ENCODE measurements at regions not wholly inside any gene's neighbourhood (a gene's known extent, or its start where the extent isn't known, plus 50 kb on each side); places are given as distances from the start of the nearest gene placed in this dataset.

DNA sequence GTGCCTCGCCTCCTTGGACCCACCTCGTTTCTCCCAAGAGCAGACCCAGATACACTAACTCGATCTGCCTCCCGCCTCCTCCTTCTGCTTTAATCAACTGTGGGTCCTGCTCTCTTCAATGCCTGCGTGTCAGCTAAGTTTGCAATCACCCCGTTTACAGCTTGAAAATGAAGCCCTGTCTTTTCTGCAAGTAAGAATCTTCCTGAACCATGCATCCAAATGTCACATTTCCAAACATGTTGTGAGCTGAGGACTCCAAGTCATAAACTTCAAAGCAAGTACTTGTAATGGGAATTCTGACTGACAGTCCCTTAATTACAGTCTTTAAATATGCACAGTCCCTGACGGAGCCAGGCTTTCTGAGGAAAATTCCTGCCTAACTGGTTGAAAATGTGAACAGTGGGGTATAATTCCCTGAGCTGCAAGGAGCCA, 154.9 kb upstream of the UQCRFS1 start:
- ATAC-seq = no peak
- H3K27me3 ChIP-seq = peaks cover 0 to 55% (median 16%) of the 10 kb centered on the region in 7 donors
- no peak overlapping the region for H3K27ac ChIP-seq
- H3K4me1 ChIP-seq = no peaks in the 10 kb centered on the region
- intact Hi-C loops (cut with DNase I) = no loop called here
- TF ChIP-seq, protein P1, sequence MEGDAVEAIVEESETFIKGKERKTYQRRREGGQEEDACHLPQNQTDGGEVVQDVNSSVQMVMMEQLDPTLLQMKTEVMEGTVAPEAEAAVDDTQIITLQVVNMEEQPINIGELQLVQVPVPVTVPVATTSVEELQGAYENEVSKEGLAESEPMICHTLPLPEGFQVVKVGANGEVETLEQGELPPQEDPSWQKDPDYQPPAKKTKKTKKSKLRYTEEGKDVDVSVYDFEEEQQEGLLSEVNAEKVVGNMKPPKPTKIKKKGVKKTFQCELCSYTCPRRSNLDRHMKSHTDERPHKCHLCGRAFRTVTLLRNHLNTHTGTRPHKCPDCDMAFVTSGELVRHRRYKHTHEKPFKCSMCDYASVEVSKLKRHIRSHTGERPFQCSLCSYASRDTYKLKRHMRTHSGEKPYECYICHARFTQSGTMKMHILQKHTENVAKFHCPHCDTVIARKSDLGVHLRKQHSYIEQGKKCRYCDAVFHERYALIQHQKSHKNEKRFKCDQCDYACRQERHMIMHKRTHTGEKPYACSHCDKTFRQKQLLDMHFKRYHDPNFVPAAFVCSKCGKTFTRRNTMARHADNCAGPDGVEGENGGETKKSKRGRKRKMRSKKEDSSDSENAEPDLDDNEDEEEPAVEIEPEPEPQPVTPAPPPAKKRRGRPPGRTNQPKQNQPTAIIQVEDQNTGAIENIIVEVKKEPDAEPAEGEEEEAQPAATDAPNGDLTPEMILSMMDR (IDR thresholded peaks at IDR 0.05) = no peak
- no peak for DNase-seq
- H3K4me3 ChIP-seq = no peak overlapping the region
- WGBS, 2 donors = 15 to 19% methylated on average over 7 of the region's 7 CpGs
- no peaks in the 10 kb centered on the region for H3K9me3 ChIP-seq
- no peaks in the 10 kb centered on the region for H3K36me3 ChIP-seq

DNA sequence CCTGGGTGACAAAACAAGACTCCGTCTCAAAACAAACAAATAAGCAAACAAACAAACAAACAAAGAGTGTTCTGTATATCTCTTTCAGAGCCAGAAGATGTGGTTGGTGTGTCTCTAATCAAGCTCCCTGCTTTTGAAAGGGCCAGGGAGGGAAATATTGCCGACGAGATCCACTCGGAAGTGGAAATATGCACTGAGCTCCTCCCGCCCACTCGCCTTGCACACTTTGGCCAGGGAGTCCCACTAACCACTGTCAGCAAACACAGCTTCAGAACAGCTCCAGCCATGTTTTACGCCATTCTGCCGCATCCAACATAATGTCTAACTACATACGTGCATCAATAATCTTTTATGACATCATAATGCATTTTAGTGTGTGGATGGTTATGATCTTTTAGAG, 155.5 kb upstream of the VSTM2B start:
- WGBS, 2 donors = 83 to 93% methylated on average over 9 of the region's 9 CpGs
- Histone ChIP-seq H3K4me3 (no peak overlapping the region), H3K9me3 (no peaks in the 10 kb centered on the region), H3K27ac (no peak overlapping the region), H3K27me3 (peaks cover 0 to 54% (median 19%) of the 10 kb centered on the region in 7 donors), H3K4me1 (no peaks in the 10 kb centered on the region), H3K36me3 (no peaks in the 10 kb centered on the region)
- no peak for DNase-seq
- TF ChIP-seq, protein P1 (IDR thresholded peaks at IDR 0.05) = no peak
- ATAC-seq = no peak
- intact Hi-C loops (cut with DNase I) = no loop called here

DNA sequence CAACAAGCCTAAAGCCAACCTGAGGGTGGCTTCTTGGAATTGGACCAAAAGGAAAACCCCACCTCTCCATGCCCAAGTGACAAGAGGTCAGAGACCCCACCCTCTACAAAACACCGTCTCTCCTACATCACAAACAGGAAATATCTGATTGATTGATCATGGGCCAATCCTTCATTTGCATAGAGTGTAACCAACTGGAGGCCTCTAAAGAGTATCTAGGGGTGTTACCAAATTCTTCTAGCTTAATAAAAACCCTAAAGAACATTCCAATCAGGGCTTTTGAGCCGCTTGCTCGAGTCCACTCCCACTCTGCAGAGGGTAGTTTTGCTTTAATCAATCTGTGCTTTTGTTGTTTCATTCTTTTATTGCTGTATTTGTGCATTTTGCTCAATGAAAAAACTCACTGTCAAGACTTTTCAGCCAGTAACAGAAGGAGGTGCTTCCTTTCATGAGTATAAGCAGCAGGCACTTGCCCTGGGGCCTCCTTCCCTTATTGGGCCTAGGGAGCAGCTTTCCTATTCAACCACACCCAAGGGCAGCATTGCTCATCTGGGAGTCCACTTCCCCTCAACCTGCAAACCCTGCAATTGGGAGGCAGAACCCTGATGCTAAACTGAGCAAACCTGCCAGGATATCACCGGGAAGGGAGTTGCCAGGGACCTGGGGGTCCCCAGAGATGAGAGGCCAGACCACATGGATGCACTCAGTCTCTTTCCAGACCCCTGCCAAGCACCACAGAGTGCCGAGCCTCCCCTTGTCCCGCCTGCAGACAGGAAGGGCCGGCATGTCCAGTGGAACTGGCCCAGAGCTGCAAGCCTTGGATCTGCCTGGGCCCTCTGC, 154.3 kb upstream of the VSTM2B start:
- Histone ChIP-seq H3K4me1 (no peaks in the 10 kb centered on the region), H3K4me3 (no peak overlapping the region), H3K27ac (no peak overlapping the region), H3K36me3 (no peaks in the 10 kb centered on the region), H3K27me3 (peaks cover 0 to 45% (median 17%) of the 10 kb centered on the region in 7 donors), H3K9me3 (no peaks in the 10 kb centered on the region)
- DNase-seq (no peak), ATAC-seq (no peak)
- TF ChIP-seq, protein P1 (IDR thresholded peaks at IDR 0.05) = no peak
- intact Hi-C loops (cut with DNase I) = no loop called here
- 51 to 68% methylated on average over 7 of the region's 7 CpGs for WGBS, 2 donors

DNA sequence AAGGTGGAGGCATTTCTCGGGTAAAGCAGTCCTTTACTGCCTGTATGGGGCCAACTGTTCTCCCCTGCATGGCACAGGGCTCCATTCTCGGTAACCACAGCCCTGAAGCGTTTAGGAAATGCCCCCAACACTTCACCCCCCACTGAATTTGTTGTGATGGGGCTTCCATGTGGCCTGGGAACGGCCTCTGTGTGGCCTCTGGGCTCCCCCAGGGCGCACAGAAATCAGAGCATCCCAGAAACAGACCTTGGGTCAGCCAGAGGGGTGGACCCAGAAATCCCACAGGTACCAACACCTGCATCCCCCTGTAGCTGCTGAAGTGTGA, 153.7 kb upstream of the VSTM2B start:
- Histone ChIP-seq H3K4me3 (no peak overlapping the region), H3K4me1 (no peaks in the 10 kb centered on the region)
- TF ChIP-seq, protein P1 (IDR thresholded peaks at IDR 0.05) = no peak

More for the DNA sequence above, 153.7 kb upstream of the VSTM2B start:
- intact Hi-C loops (cut with DNase I) = no loop called here
- DNase-seq (no peak), ATAC-seq (no peak)
- WGBS, 2 donors = 45 to 52% methylated on average over 5 of the region's 5 CpGs
- Histone ChIP-seq H3K27me3 (peaks cover 0 to 39% (median 16%) of the 10 kb centered on the region in 7 donors), H3K27ac (no peak overlapping the region), H3K9me3 (no peaks in the 10 kb centered on the region), H3K36me3 (no peaks in the 10 kb centered on the region)
